ENCODE measurements at regions not wholly inside any gene's neighbourhood (a gene's known extent, or its start where the extent isn't known, plus 50 kb on each side); places are given as distances from the start of the nearest gene placed in this dataset.
"Not testable (repeated sequence)": the region's sequence is repeated elsewhere in the genome, so short reads cannot be mapped to it uniquely, and the experiment has no call there.

- H3K4me2 ChIP-seq, result no peak overlapping the region
- no peak overlapping the region for H3K9ac ChIP-seq
- H3K27ac ChIP-seq, result no peak overlapping the region
- H3K4me3 ChIP-seq, result no peak overlapping the region
- H3K4me1 ChIP-seq, result peaks cover 23% of the 10 kb centered on the region
- no peaks in the 10 kb centered on the region for H3K9me3 ChIP-seq
- H4K20me1 ChIP-seq, result no peaks in the 10 kb centered on the region
- TF ChIP-seq Cebpa-rat (IDR thresholded peaks at IDR 0.05), result no peak
- no peaks in the 10 kb centered on the region for H3K27me3 ChIP-seq
- no peaks in the 10 kb centered on the region for H3K36me3 ChIP-seq
These were observed 166.3 kb downstream of the KIF26A start for GRCh38 chr14:104304451-104305351.

GRCh38 chr14:104305511-104306449, 167.4 kb downstream of the KIF26A start:
- H3K27me3 ChIP-seq, result no peaks in the 10 kb centered on the region
- no peaks in the 10 kb centered on the region for H3K9me3 ChIP-seq
- H4K20me1 ChIP-seq, result no peaks in the 10 kb centered on the region
- no peaks in the 10 kb centered on the region for H3K36me3 ChIP-seq
- H3K27ac ChIP-seq, result no peak overlapping the region
- no peak overlapping the region for H3K9ac ChIP-seq
- H3K4me1 ChIP-seq, result peaks cover 23% of the 10 kb centered on the region
- TF ChIP-seq Cebpa-rat (IDR thresholded peaks at IDR 0.05), result no peak
- no peak overlapping the region for H3K4me3 ChIP-seq
- H3K4me2 ChIP-seq, result no peak overlapping the region

- Histone ChIP-seq H3K9me3 (peaks cover 5% of the 10 kb centered on the region), H3K27ac (no peak overlapping the region), H3K27me3 (no peaks in the 10 kb centered on the region), H3K4me2 (no peak overlapping the region), H3K4me1 (peaks cover 20% of the 10 kb centered on the region), H3K4me3 (no peak overlapping the region), H3K9ac (no peak overlapping the region), H4K20me1 (no peaks in the 10 kb centered on the region), H3K36me3 (no peaks in the 10 kb centered on the region)
- no peak for TF ChIP-seq Cebpa-rat (IDR thresholded peaks at IDR 0.05)
These were observed 168.2 kb downstream of the KIF26A start for GRCh38 chr14:104306450-104307040.

GRCh38 chr14:104307246-104307626, 168.8 kb downstream of the KIF26A start:
- no peak overlapping the region for H3K4me3 ChIP-seq
- H4K20me1 ChIP-seq, result no peaks in the 10 kb centered on the region
- no peak overlapping the region for H3K4me2 ChIP-seq
- no peak overlapping the region for H3K27ac ChIP-seq
- peaks cover 5% of the 10 kb centered on the region for H3K9me3 ChIP-seq
- no peak for TF ChIP-seq Cebpa-rat (IDR thresholded peaks at IDR 0.05)
- peaks cover 13% of the 10 kb centered on the region for H3K4me1 ChIP-seq
- H3K9ac ChIP-seq, result no peak overlapping the region
- no peaks in the 10 kb centered on the region for H3K27me3 ChIP-seq
- no peaks in the 10 kb centered on the region for H3K36me3 ChIP-seq

- Histone ChIP-seq H3K4me3 (no peak overlapping the region), H3K9ac (no peak overlapping the region), H3K4me2 (no peak overlapping the region), H4K20me1 (no peaks in the 10 kb centered on the region), H3K9me3 (peaks cover 5% of the 10 kb centered on the region), H3K4me1 (peaks cover 7% of the 10 kb centered on the region), H3K27ac (no peak overlapping the region), H3K36me3 (no peaks in the 10 kb centered on the region), H3K27me3 (no peaks in the 10 kb centered on the region)
- no peak for TF ChIP-seq Cebpa-rat (IDR thresholded peaks at IDR 0.05)
These were observed 169.4 kb downstream of the KIF26A start for GRCh38 chr14:104307627-104308401.

GRCh38 chr14:104308534-104308933, 170.1 kb downstream of the KIF26A start:
- not testable (repeated sequence) for H3K9me3 ChIP-seq, H3K4me1 ChIP-seq, H3K27me3 ChIP-seq, H3K4me3 ChIP-seq, H3K27ac ChIP-seq, H4K20me1 ChIP-seq, H3K4me2 ChIP-seq, H3K9ac ChIP-seq, H3K36me3 ChIP-seq

- no peak for TF ChIP-seq Cebpa-rat (IDR thresholded peaks at IDR 0.05)
- no peak overlapping the region for H3K27ac ChIP-seq
- no peaks in the 10 kb centered on the region for H3K36me3 ChIP-seq
- H3K4me1 ChIP-seq, result no peaks in the 10 kb centered on the region
- H3K9me3 ChIP-seq, result peaks cover 5% of the 10 kb centered on the region
- no peaks in the 10 kb centered on the region for H3K27me3 ChIP-seq
- no peak overlapping the region for H3K4me3 ChIP-seq
- no peak overlapping the region for H3K9ac ChIP-seq
- H4K20me1 ChIP-seq, result no peaks in the 10 kb centered on the region
- no peak overlapping the region for H3K4me2 ChIP-seq
These were observed 171.4 kb downstream of the KIF26A start for GRCh38 chr14:104309657-104310369.

- Histone ChIP-seq H3K4me2 (no peak overlapping the region), H3K4me3 (no peak overlapping the region), H3K36me3 (no peaks in the 10 kb centered on the region), H4K20me1 (no peaks in the 10 kb centered on the region), H3K9me3 (peaks cover 5% of the 10 kb centered on the region), H3K27me3 (no peaks in the 10 kb centered on the region), H3K9ac (no peak overlapping the region), H3K27ac (no peak overlapping the region), H3K4me1 (peaks cover 4% of the 10 kb centered on the region)
- TF ChIP-seq Cebpa-rat (IDR thresholded peaks at IDR 0.05), result no peak
These were observed 173.0 kb downstream of the KIF26A start for GRCh38 chr14:104311358-104311757.

- no peaks in the 10 kb centered on the region for H4K20me1 ChIP-seq
- H3K4me3 ChIP-seq, result no peak overlapping the region
- no peak overlapping the region for H3K4me2 ChIP-seq
- no peak overlapping the region for H3K9ac ChIP-seq
- H3K4me1 ChIP-seq, result peaks cover 20% of the 10 kb centered on the region
- no peak overlapping the region for H3K27ac ChIP-seq
- H3K27me3 ChIP-seq, result no peaks in the 10 kb centered on the region
- H3K9me3 ChIP-seq, result peaks cover 5% of the 10 kb centered on the region
- no peak for TF ChIP-seq Cebpa-rat (IDR thresholded peaks at IDR 0.05)
- no peaks in the 10 kb centered on the region for H3K36me3 ChIP-seq
These were observed 175.3 kb downstream of the KIF26A start for GRCh38 chr14:104313674-104314073.
